ENCODE measurements at regions not wholly inside any gene's neighbourhood (a gene's known extent, or its start where the extent isn't known, plus 50 kb on each side); places are given as distances from the start of the nearest gene placed in this dataset.

GRCh38 chr2:149800624-149801542, 213.3 kb upstream of the MMADHC start:
- H3K36me3 ChIP-seq (ENCODE audit: control insufficient read depth, insufficient read depth, low read length), result no peaks in the 10 kb centered on the region
- no peaks in the 10 kb centered on the region for H3K27me3 ChIP-seq (ENCODE audit: control insufficient read depth, insufficient read depth, low read length, poor library complexity, severe bottlenecking)
- H3K27ac ChIP-seq (ENCODE audit: insufficient read depth, low read depth, low read length, poor library complexity, severe bottlenecking), result peak overlapping the region; percentile 76
- H3K9me3 ChIP-seq (ENCODE audit: control insufficient read depth, low read length), result no peaks in the 10 kb centered on the region
- no peak overlapping the region for H3K4me3 ChIP-seq (ENCODE audit: insufficient read depth, low read depth, low read length)
- WGBS, 2 experiments, result 69 to 74% methylated on average over 5 to 7 of the region's 7 CpGs
- peaks cover 21% of the 10 kb centered on the region for H3K4me1 ChIP-seq (ENCODE audit: control insufficient read depth, insufficient read depth, low read length)

GRCh38 chr2:149799013-149799705, 211.6 kb upstream of the MMADHC start:
- Histone ChIP-seq H3K4me3 (ENCODE audit: insufficient read depth, low read depth, low read length) (no peak overlapping the region), H3K9me3 (ENCODE audit: control insufficient read depth, low read length) (no peaks in the 10 kb centered on the region), H3K27me3 (ENCODE audit: control insufficient read depth, insufficient read depth, low read length, poor library complexity, severe bottlenecking) (no peaks in the 10 kb centered on the region), H3K36me3 (ENCODE audit: control insufficient read depth, insufficient read depth, low read length) (no peaks in the 10 kb centered on the region), H3K27ac (ENCODE audit: insufficient read depth, low read depth, low read length, poor library complexity, severe bottlenecking) (no peak overlapping the region), H3K4me1 (ENCODE audit: control insufficient read depth, insufficient read depth, low read length) (peaks cover 21% of the 10 kb centered on the region)
- 63 to 71% methylated on average over 4 to 6 of the region's 6 CpGs for WGBS, 2 experiments

- Histone ChIP-seq H3K4me1 (ENCODE audit: control insufficient read depth, insufficient read depth, low read length) (peaks cover 21% of the 10 kb centered on the region), H3K27me3 (ENCODE audit: control insufficient read depth, insufficient read depth, low read length, poor library complexity, severe bottlenecking) (no peaks in the 10 kb centered on the region), H3K27ac (ENCODE audit: insufficient read depth, low read depth, low read length, poor library complexity, severe bottlenecking) (no peak overlapping the region), H3K4me3 (ENCODE audit: insufficient read depth, low read depth, low read length) (no peak overlapping the region), H3K9me3 (ENCODE audit: control insufficient read depth, low read length) (no peaks in the 10 kb centered on the region), H3K36me3 (ENCODE audit: control insufficient read depth, insufficient read depth, low read length) (no peaks in the 10 kb centered on the region)
- WGBS, 2 experiments, result 88% methylated on average over 1 of the region's 1 CpG; no CpG with 5 or more reads in 1 of the 2 experiments
These were observed 209.5 kb upstream of the MMADHC start for GRCh38 chr2:149797030-149797429.

- 96 to 100% methylated on average over 3 of the region's 3 CpGs for WGBS, 2 experiments
- Histone ChIP-seq H3K27ac (ENCODE audit: insufficient read depth, low read depth, low read length, poor library complexity, severe bottlenecking) (no peak overlapping the region), H3K9me3 (ENCODE audit: control insufficient read depth, low read length) (no peaks in the 10 kb centered on the region), H3K27me3 (ENCODE audit: control insufficient read depth, insufficient read depth, low read length, poor library complexity, severe bottlenecking) (no peaks in the 10 kb centered on the region), H3K4me3 (ENCODE audit: insufficient read depth, low read depth, low read length) (no peak overlapping the region), H3K36me3 (ENCODE audit: control insufficient read depth, insufficient read depth, low read length) (no peaks in the 10 kb centered on the region), H3K4me1 (ENCODE audit: control insufficient read depth, insufficient read depth, low read length) (no peaks in the 10 kb centered on the region)
These were observed 202.0 kb upstream of the MMADHC start for GRCh38 chr2:149789549-149789948.

GRCh38 chr2:149787206-149787605, 199.6 kb upstream of the MMADHC start:
- Histone ChIP-seq H3K27ac (ENCODE audit: insufficient read depth, low read depth, low read length, poor library complexity, severe bottlenecking) (no peak overlapping the region), H3K9me3 (ENCODE audit: control insufficient read depth, low read length) (no peaks in the 10 kb centered on the region), H3K27me3 (ENCODE audit: control insufficient read depth, insufficient read depth, low read length, poor library complexity, severe bottlenecking) (no peaks in the 10 kb centered on the region), H3K4me1 (ENCODE audit: control insufficient read depth, insufficient read depth, low read length) (no peaks in the 10 kb centered on the region), H3K36me3 (ENCODE audit: control insufficient read depth, insufficient read depth, low read length) (no peaks in the 10 kb centered on the region), H3K4me3 (ENCODE audit: insufficient read depth, low read depth, low read length) (no peak overlapping the region)
- 91 to 100% methylated on average over 1 of the region's 1 CpG for WGBS, 2 experiments

- Histone ChIP-seq H3K27ac (ENCODE audit: insufficient read depth, low read depth, low read length, poor library complexity, severe bottlenecking) (no peak overlapping the region), H3K27me3 (ENCODE audit: control insufficient read depth, insufficient read depth, low read length, poor library complexity, severe bottlenecking) (no peaks in the 10 kb centered on the region), H3K9me3 (ENCODE audit: control insufficient read depth, low read length) (no peaks in the 10 kb centered on the region), H3K4me3 (ENCODE audit: insufficient read depth, low read depth, low read length) (no peak overlapping the region), H3K4me1 (ENCODE audit: control insufficient read depth, insufficient read depth, low read length) (no peaks in the 10 kb centered on the region), H3K36me3 (ENCODE audit: control insufficient read depth, insufficient read depth, low read length) (no peaks in the 10 kb centered on the region)
- WGBS, 2 experiments, result 85 to 92% methylated on average over 1 of the region's 1 CpG
These were observed 195.7 kb upstream of the MMADHC start for GRCh38 chr2:149783284-149783683.

GRCh38 chr2:149782572-149782971, 195.0 kb upstream of the MMADHC start:
- Histone ChIP-seq H3K27ac (ENCODE audit: insufficient read depth, low read depth, low read length, poor library complexity, severe bottlenecking) (no peak overlapping the region), H3K36me3 (ENCODE audit: control insufficient read depth, insufficient read depth, low read length) (no peaks in the 10 kb centered on the region), H3K27me3 (ENCODE audit: control insufficient read depth, insufficient read depth, low read length, poor library complexity, severe bottlenecking) (no peaks in the 10 kb centered on the region), H3K9me3 (ENCODE audit: control insufficient read depth, low read length) (no peaks in the 10 kb centered on the region), H3K4me1 (ENCODE audit: control insufficient read depth, insufficient read depth, low read length) (no peaks in the 10 kb centered on the region), H3K4me3 (ENCODE audit: insufficient read depth, low read depth, low read length) (no peak overlapping the region)
- 89 to 94% methylated on average over 1 of the region's 1 CpG for WGBS, 2 experiments

GRCh38 chr2:149781263-149781808, 193.8 kb upstream of the MMADHC start:
- no peaks in the 10 kb centered on the region for H3K9me3 ChIP-seq (ENCODE audit: control insufficient read depth, low read length)
- H3K27me3 ChIP-seq (ENCODE audit: control insufficient read depth, insufficient read depth, low read length, poor library complexity, severe bottlenecking), result no peaks in the 10 kb centered on the region
- no peaks in the 10 kb centered on the region for H3K4me1 ChIP-seq (ENCODE audit: control insufficient read depth, insufficient read depth, low read length)
- H3K27ac ChIP-seq (ENCODE audit: insufficient read depth, low read depth, low read length, poor library complexity, severe bottlenecking), result no peak overlapping the region
- no peaks in the 10 kb centered on the region for H3K36me3 ChIP-seq (ENCODE audit: control insufficient read depth, insufficient read depth, low read length)
- 87 to 89% methylated on average over 1 of the region's 1 CpG for WGBS, 2 experiments
- H3K4me3 ChIP-seq (ENCODE audit: insufficient read depth, low read depth, low read length), result no peak overlapping the region

GRCh38 chr2:149773006-149773405, 185.4 kb upstream of the MMADHC start:
- no peak overlapping the region for H3K4me3 ChIP-seq (ENCODE audit: insufficient read depth, low read depth, low read length)
- peaks cover 3% of the 10 kb centered on the region for H3K4me1 ChIP-seq (ENCODE audit: control insufficient read depth, insufficient read depth, low read length)
- no peaks in the 10 kb centered on the region for H3K27me3 ChIP-seq (ENCODE audit: control insufficient read depth, insufficient read depth, low read length, poor library complexity, severe bottlenecking)
- no peaks in the 10 kb centered on the region for H3K36me3 ChIP-seq (ENCODE audit: control insufficient read depth, insufficient read depth, low read length)
- H3K27ac ChIP-seq (ENCODE audit: insufficient read depth, low read depth, low read length, poor library complexity, severe bottlenecking), result no peak overlapping the region
- WGBS, 2 experiments, result 85 to 91% methylated on average over 1 of the region's 1 CpG
- no peaks in the 10 kb centered on the region for H3K9me3 ChIP-seq (ENCODE audit: control insufficient read depth, low read length)

- Histone ChIP-seq H3K27me3 (ENCODE audit: control insufficient read depth, insufficient read depth, low read length, poor library complexity, severe bottlenecking) (no peaks in the 10 kb centered on the region), H3K36me3 (ENCODE audit: control insufficient read depth, insufficient read depth, low read length) (no peaks in the 10 kb centered on the region), H3K4me1 (ENCODE audit: control insufficient read depth, insufficient read depth, low read length) (peaks cover 3% of the 10 kb centered on the region), H3K4me3 (ENCODE audit: insufficient read depth, low read depth, low read length) (no peak overlapping the region), H3K9me3 (ENCODE audit: control insufficient read depth, low read length) (no peaks in the 10 kb centered on the region), H3K27ac (ENCODE audit: insufficient read depth, low read depth, low read length, poor library complexity, severe bottlenecking) (no peak overlapping the region)
- WGBS, 2 experiments, result 80% methylated on average over 1 of the region's 1 CpG; no CpG with 5 or more reads in 1 of the 2 experiments
These were observed 180.8 kb upstream of the MMADHC start for GRCh38 chr2:149768320-149768799.

All from ectodermal cell (in vitro differentiated cells).